ENCODE measurements at regions not wholly inside any gene's neighbourhood (a gene's known extent, or its start where the extent isn't known, plus 50 kb on each side); places are given as distances from the start of the nearest gene placed in this dataset.

DNA sequence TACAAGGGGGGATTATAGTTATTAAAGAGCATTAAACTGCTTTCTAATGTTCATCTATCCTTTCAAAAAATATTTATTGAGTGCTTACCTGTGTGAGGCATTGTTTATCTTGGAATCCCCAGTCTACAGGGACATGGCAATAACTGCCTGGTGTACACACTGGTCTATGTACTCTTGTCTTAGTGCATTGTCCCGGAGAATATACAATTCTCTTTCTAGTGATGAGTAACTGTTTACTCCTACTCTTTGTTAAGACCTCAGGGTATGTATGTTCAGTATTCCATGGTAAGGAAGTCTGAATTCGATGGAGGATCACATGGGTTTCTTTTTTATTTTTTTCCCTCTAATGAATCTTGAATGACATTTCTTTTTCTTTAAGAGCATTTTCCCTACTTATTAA is 772.4 kb upstream of the NR2F2 start:
- TF ChIP-seq CTCF (IDR thresholded peaks at IDR 0.05) (no peak), POLR2A (IDR thresholded peaks at IDR 0.05) (no peak)
